HCT116 (cell line): ENCODE measurements at regions not wholly inside any gene's neighbourhood (a gene's known extent, or its start where the extent isn't known, plus 50 kb on each side); places are given as distances from the start of the nearest gene placed in this dataset.

ENCODE experiments used
- ATAC-seq: fragments of 200-7000 bp; cut with Tn5 transposase; 2 replicates; pipeline ENCODE4 v1.9.1; 2020; ENCODE audit warnings: mild to moderate bottlenecking, moderate library complexity
- BruUV-seq: library from RNA; stranded (reverse); fragments of 400-500 nt; replicated peaks from 2 replicates; lab custom pipeline; 2021; lab: Mats Ljungman, UMichigan
- CTCF ChIA-PET: fragments of 300-600 bp; sonication (Branson Sonifier 250); formaldehyde crosslinking; loops from one replicate; lab custom pipeline; 2021; ENCODE audit warnings: antibody characterized with exemption; lab: Charles Lee
- POLR2A ChIA-PET: fragments of 300-600, 350-600 bp; sonication (Branson Sonifier 250); formaldehyde crosslinking; loops from one replicate; lab custom pipeline; 2021; ENCODE audit warnings: antibody characterized with exemption; lab: Charles Lee
- RAD21 ChIA-PET, 2 experiments: fragments of 300-600 bp; sonication (Branson Sonifier 250); formaldehyde crosslinking; loops; one replicate each; lab custom pipeline; 2023; ENCODE audit warnings: low total read pairs in 2 of 2; ENCODE audit not compliant: uncharacterized antibody in 2 of 2, unreplicated experiment in 2 of 2, low non-redundant PET in 1 of 2; lab: Charles Lee
- DNase-seq: peaks from one replicate; pipeline ENCODE4 v3.0.0-alpha.2; 2010; ENCODE audit warnings: low read depth, low spot score
- H2AFZ ChIP-seq: fragments of 200-600 bp; shearing (Covaris generic), sonication (generic); 2 replicates; pipeline ENCODE4 v1.6.1; 2017; ENCODE audit warnings: low read depth, mixed run types, mixed read lengths, antibody characterized with exemption, low read length; ENCODE audit not compliant: poor library complexity, severe bottlenecking
- H3K27ac ChIP-seq: 2 replicates; pipeline ENCODE4 v1.5.1; 2012; ENCODE audit warnings: low read depth, low read length
- H3K27me3 ChIP-seq: fragments of 200-600 bp; sonication (generic); 2 replicates; pipeline ENCODE4 v1.6.1; 2016; ENCODE audit warnings: mixed run types, low read length, mixed read lengths; ENCODE audit not compliant: insufficient read depth
- H3K36me3 ChIP-seq, 2 experiments: fragments of 200-500 bp in 1 of 2; fragments of 200-600 bp in 1 of 2; sonication (Bioruptor generic) in 1 of 2; sonication (generic) in 1 of 2; 2 replicates each; pipeline versions ENCODE4 v1.5.1 to v1.6.1; 2014 to 2016; ENCODE audit warnings: low read length in 2 of 2, inconsistent platforms in 1 of 2, mixed read lengths in 1 of 2, mixed run types in 1 of 2; ENCODE audit not compliant: insufficient read depth in 2 of 2, control insufficient read depth in 1 of 2
- H3K4me1 ChIP-seq, 2 experiments: fragments of 200-600 bp in 1 of 2; sonication (generic) in 1 of 2; 2 replicates each; pipeline versions ENCODE4 v1.5.1 to v1.6.1; 2012 to 2017; ENCODE audit warnings: low read length in 2 of 2, inconsistent platforms in 1 of 2, mild to moderate bottlenecking in 1 of 2, mixed read lengths in 1 of 2, mixed run types in 1 of 2, moderate library complexity in 1 of 2; ENCODE audit not compliant: insufficient read depth in 2 of 2, control insufficient read depth in 1 of 2
- H3K4me2 ChIP-seq: fragments of 200-600 bp; sonication (generic); 2 replicates; pipeline ENCODE4 v1.6.1; 2017; ENCODE audit warnings: mixed run types, low read length, mixed read lengths
- H3K4me3 ChIP-seq, 2 experiments: fragments of 200-600 bp in 1 of 2; sonication (generic) in 1 of 2; replicated peaks in 1 of 2; 2 replicates each; pipeline ENCODE4 v1.5.1; 2011 to 2016; ENCODE audit warnings: low read length in 2 of 2, control low read depth in 1 of 2, low read depth in 1 of 2, mild to moderate bottlenecking in 1 of 2, mixed read lengths in 1 of 2, mixed run types in 1 of 2
- H3K79me2 ChIP-seq: fragments of 200-600 bp; sonication (generic); 2 replicates; pipeline ENCODE4 v1.6.1; 2017; ENCODE audit warnings: mild to moderate bottlenecking, mixed run types, low read length, moderate library complexity, mixed read lengths; ENCODE audit not compliant: insufficient read depth
- H3K9ac ChIP-seq: fragments of 200-600 bp; sonication (generic); 2 replicates; pipeline ENCODE4 v1.6.1; 2016; ENCODE audit warnings: low read length, mixed read lengths
- H3K9me2 ChIP-seq: fragments of 200-600 bp; sonication (generic), shearing (Covaris generic); 2 replicates; pipeline ENCODE4 v1.6.1; 2017; ENCODE audit warnings: mixed run types, mild to moderate bottlenecking, moderate library complexity; ENCODE audit not compliant: insufficient read depth
- H3K9me3 ChIP-seq, 2 experiments: fragments of 200-500 bp in 1 of 2; fragments of 200-600 bp in 1 of 2; sonication (Bioruptor generic) in 1 of 2; sonication (generic) in 1 of 2; 2 replicates each; pipeline ENCODE4 v1.6.1; 2014 to 2017; ENCODE audit warnings: low read length in 2 of 2, mixed read lengths in 2 of 2, inconsistent platforms in 1 of 2, low read depth in 1 of 2, mild to moderate bottlenecking in 1 of 2, mixed run types in 1 of 2, moderate library complexity in 1 of 2; ENCODE audit not compliant: control insufficient read depth in 1 of 2, insufficient read depth in 1 of 2
- H4K20me1 ChIP-seq: fragments of 200-600 bp; sonication (generic), shearing (Covaris generic); 2 replicates; pipeline ENCODE4 v1.6.1; 2017; ENCODE audit warnings: mixed run types, mild to moderate bottlenecking, moderate library complexity; ENCODE audit not compliant: insufficient read depth
- CBX3 ChIP-seq: IDR thresholded peaks from 2 replicates; pipeline ENCODE4 v1.6.1; 2012; ENCODE audit warnings: low read depth
- CEBPB ChIP-seq: IDR thresholded peaks from 2 replicates; pipeline ENCODE4 v1.6.1; 2012; ENCODE audit warnings: low read depth
- CTCF ChIP-seq, 3 experiments: fragments of 200-600 bp in 1 of 3; sonication (generic) in 1 of 3; IDR thresholded peaks in 2 of 3; conservative IDR thresholded peaks in 1 of 3; 2 replicates each; pipeline ENCODE4 v1.5.1; 2012 to 2017; ENCODE audit warnings: low read depth in 2 of 3, low read length in 2 of 3, antibody characterized with exemption in 1 of 3, borderline replicate concordance in 1 of 3, control low read depth in 1 of 3, mild to moderate bottlenecking in 1 of 3, mixed read lengths in 1 of 3, mixed run types in 1 of 3, moderate library complexity in 1 of 3; ENCODE audit not compliant: insufficient read depth in 1 of 3
- EGR1 ChIP-seq: IDR thresholded peaks from 2 replicates; pipeline ENCODE4 v1.6.1; 2012; ENCODE audit warnings: low read depth
- ELF1 ChIP-seq: IDR thresholded peaks from 2 replicates; pipeline ENCODE4 v1.6.1; 2012; ENCODE audit warnings: low read depth, borderline replicate concordance
- EZH2 ChIP-seq: fragments of 200-600 bp; sonication (generic); IDR thresholded peaks from 2 replicates; pipeline ENCODE4 v1.6.1; 2017; ENCODE audit warnings: antibody characterized with exemption, mixed run types
- JUND ChIP-seq: IDR thresholded peaks from 2 replicates; pipeline ENCODE4 v1.6.1; 2012
- POLR2A ChIP-seq: IDR thresholded peaks from 2 replicates; pipeline ENCODE4 v1.7.0; 2011; ENCODE audit warnings: borderline replicate concordance; ENCODE audit not compliant: insufficient read depth, insufficient read length; ENCODE audit errors: extremely low read depth
- POLR2AphosphoS5 ChIP-seq: IDR thresholded peaks from 2 replicates; pipeline ENCODE4 v1.6.1; 2011; ENCODE audit warnings: mild to moderate bottlenecking, low read depth, low read length, moderate library complexity
- RAD21 ChIP-seq: IDR thresholded peaks from 2 replicates; pipeline ENCODE4 v1.6.1; 2012; ENCODE audit warnings: low read depth, mild to moderate bottlenecking
- REST ChIP-seq: IDR thresholded peaks from 2 replicates; pipeline ENCODE4 v1.6.1; 2012; ENCODE audit warnings: low read depth
- SIN3A ChIP-seq: IDR thresholded peaks from 2 replicates; pipeline ENCODE4 v1.6.1; 2012; ENCODE audit warnings: low read depth
- SP1 ChIP-seq: IDR thresholded peaks from 2 replicates; pipeline ENCODE4 v1.6.1; 2012; ENCODE audit warnings: low read depth
- SRF ChIP-seq: IDR thresholded peaks from 2 replicates; pipeline ENCODE4 v1.6.1; 2012; ENCODE audit warnings: low read depth
- TCF7L2 ChIP-seq: IDR thresholded peaks from 2 replicates; pipeline ENCODE4 v1.7.0; 2011; ENCODE audit warnings: borderline replicate concordance, inconsistent platforms; ENCODE audit not compliant: insufficient read depth, insufficient read length; ENCODE audit errors: extremely low read depth
- ZBTB33 ChIP-seq: IDR thresholded peaks from 2 replicates; pipeline ENCODE4 v1.6.1; 2011; ENCODE audit warnings: mild to moderate bottlenecking, low read length, moderate library complexity; ENCODE audit not compliant: insufficient replicate concordance; ENCODE audit errors: extremely low read depth
- ZFX ChIP-seq: fragments of 450-650 bp; IDR thresholded peaks from 2 replicates; pipeline ENCODE4 v1.6.1; 2017
- intact Hi-C: fragments of 100-400 bp; cut with micrococcal nuclease; formaldehyde crosslinking; loops from 2 replicates; pipeline ENCODE4 v1.10.0; 2022
- TF ChIP-seq, protein P1 (sequence below): IDR thresholded peaks from 2 replicates; pipeline ENCODE4 v1.6.1; 2012

GRCh38 chrX:114390251-114390796 lies 193.6 kb upstream of the HTR2C start:
- no peaks in the 10 kb centered on the region for H3K79me2 ChIP-seq
- DNase-seq (no peak), ATAC-seq (no peak)
- no peak overlapping the region for H2AFZ ChIP-seq
- no peak for TF ChIP-seq CEBPB
- no peak for TF ChIP-seq EZH2
- TF ChIP-seq ELF1: no peak
- TF ChIP-seq CTCF (IDR thresholded peaks at IDR 0.05 in 2 of 3, conservative IDR thresholded peaks at IDR 0.05 in 1 of 3; ENCODE audit: borderline replicate concordance in 1 of 3, insufficient read depth in 1 of 3, low read depth in 2 of 3, low read length in 2 of 3): no peak
- no peak for TF ChIP-seq SIN3A
- TF ChIP-seq ZFX: no peak
- no peak for TF ChIP-seq REST
- no peak for TF ChIP-seq CBX3
- TF ChIP-seq POLR2A: no peak
- no peak for TF ChIP-seq SP1
- TF ChIP-seq TCF7L2: no peak
- no peak for TF ChIP-seq POLR2AphosphoS5
- TF ChIP-seq SRF: no peak
- TF ChIP-seq JUND: no peak
- no peak for TF ChIP-seq ZBTB33
- TF ChIP-seq, protein P1, sequence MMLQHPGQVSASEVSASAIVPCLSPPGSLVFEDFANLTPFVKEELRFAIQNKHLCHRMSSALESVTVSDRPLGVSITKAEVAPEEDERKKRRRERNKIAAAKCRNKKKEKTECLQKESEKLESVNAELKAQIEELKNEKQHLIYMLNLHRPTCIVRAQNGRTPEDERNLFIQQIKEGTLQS: no peak
- TF ChIP-seq EGR1: no peak
- no peak for TF ChIP-seq RAD21
- no peaks in the 10 kb centered on the region for H3K4me1 ChIP-seq
- H3K9ac ChIP-seq: no peak overlapping the region
- no peak overlapping the region for H3K4me2 ChIP-seq
- no peak overlapping the region for H3K4me3 ChIP-seq
- H3K9me3 ChIP-seq: no peaks in the 10 kb centered on the region
- BruUV-seq: no TSS peak
- H4K20me1 ChIP-seq: no peaks in the 10 kb centered on the region
- H3K9me2 ChIP-seq: no peaks in the 10 kb centered on the region
- intact Hi-C loops: no loop called here
- RAD21 ChIA-PET: no interaction called here
- no peaks in the 10 kb centered on the region for H3K27me3 ChIP-seq
- CTCF ChIA-PET: no interaction called here
- no peak overlapping the region for H3K27ac ChIP-seq
- POLR2A ChIA-PET: no interaction called here
- H3K36me3 ChIP-seq: no peaks in the 10 kb centered on the region
